ENCODE measurements at regions not wholly inside any gene's neighbourhood (a gene's known extent, or its start where the extent isn't known, plus 50 kb on each side); places are given as distances from the start of the nearest gene placed in this dataset.

GRCh38 chr4:181964731-181965130 is 278.5 kb upstream of the TENM3 start:
- in situ Hi-C loops (cut with HindIII; ENCODE audit: extremely low pct_ligation_motif_present, low pct_unique_long_range_greater_than_20kb), result no loop called here
- no peaks in the 10 kb centered on the region for H3K36me3 ChIP-seq (replicated peaks in 1 of 2; ENCODE audit: control insufficient read depth in 1 of 2, insufficient read depth in 2 of 2, low read length in 2 of 2)
- ATAC-seq (no peak), FAIRE-seq (no peak), DNase-seq (ENCODE audit: low spot score) (no peak)
- no peaks in the 10 kb centered on the region for H3K4me1 ChIP-seq (ENCODE audit: insufficient read depth, low read length)
- no peaks in the 10 kb centered on the region for H3K27me3 ChIP-seq (ENCODE audit: control insufficient read depth in 1 of 2, insufficient read depth in 2 of 2, low read length in 2 of 2)
- no peak overlapping the region for H3K9ac ChIP-seq (ENCODE audit: insufficient read depth, low read depth, low read length)
- H3K79me2 ChIP-seq (ENCODE audit: insufficient read depth, low read length), result no peaks in the 10 kb centered on the region
- no peak overlapping the region for H3K4me3 ChIP-seq (replicated peaks in 1 of 3; ENCODE audit: insufficient read depth in 1 of 3, low read depth in 2 of 3, low read length in 3 of 3)
- H3K9me3 ChIP-seq (ENCODE audit: low read length), result no peaks in the 10 kb centered on the region
- H3K27ac ChIP-seq (ENCODE audit: extremely low read length, insufficient read depth, low read length), result no peak overlapping the region
- no peak overlapping the region for H3K4me2 ChIP-seq (ENCODE audit: low read depth, low read length)
- intact Hi-C loops (cut with micrococcal nuclease; ENCODE audit: unreplicated experiment), result no loop called here
- ChIA-PET POLR2A (no interaction called here), CTCF (ENCODE audit: low intra/inter-chr PET ratio, low total read pairs) (no interaction called here)
- H2AFZ ChIP-seq (ENCODE audit: low read length), result no peak overlapping the region
- H4K20me1 ChIP-seq (ENCODE audit: insufficient read depth, low read length), result no peaks in the 10 kb centered on the region
- WGBS (ENCODE audit: low lambda C conversion rate), result 7% methylated on average over 8 of the region's 8 CpGs
- BruUV-seq (replicated peaks), result no TSS peak
- TF ChIP-seq ZKSCAN5 (CRISPR knock-in tag; IDR thresholded peaks at IDR 0.05), result no peak
- TF ChIP-seq JUNB (CRISPR knock-in tag; IDR thresholded peaks at IDR 0.05; ENCODE audit: borderline replicate concordance), result no peak
- TF ChIP-seq, protein P1, sequence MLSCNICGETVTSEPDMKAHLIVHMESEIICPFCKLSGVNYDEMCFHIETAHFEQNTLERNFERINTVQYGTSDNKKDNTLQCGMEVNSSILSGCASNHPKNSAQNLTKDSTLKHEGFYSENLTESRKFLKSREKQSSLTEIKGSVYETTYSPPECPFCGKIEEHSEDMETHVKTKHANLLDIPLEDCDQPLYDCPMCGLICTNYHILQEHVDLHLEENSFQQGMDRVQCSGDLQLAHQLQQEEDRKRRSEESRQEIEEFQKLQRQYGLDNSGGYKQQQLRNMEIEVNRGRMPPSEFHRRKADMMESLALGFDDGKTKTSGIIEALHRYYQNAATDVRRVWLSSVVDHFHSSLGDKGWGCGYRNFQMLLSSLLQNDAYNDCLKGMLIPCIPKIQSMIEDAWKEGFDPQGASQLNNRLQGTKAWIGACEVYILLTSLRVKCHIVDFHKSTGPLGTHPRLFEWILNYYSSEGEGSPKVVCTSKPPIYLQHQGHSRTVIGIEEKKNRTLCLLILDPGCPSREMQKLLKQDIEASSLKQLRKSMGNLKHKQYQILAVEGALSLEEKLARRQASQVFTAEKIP (CRISPR knock-in tag; IDR thresholded peaks at IDR 0.05; ENCODE audit: borderline replicate concordance), result no peak
- no peak for TF ChIP-seq IRX3 (CRISPR knock-in tag; IDR thresholded peaks at IDR 0.05; ENCODE audit: borderline replicate concordance, low read depth)
- TF ChIP-seq HNRNPLL (IDR thresholded peaks at IDR 0.05; ENCODE audit: low read depth, low read length, poor library complexity, severe bottlenecking), result no peak
- TF ChIP-seq ZNF75D (CRISPR knock-in tag; IDR thresholded peaks at IDR 0.05; ENCODE audit: borderline replicate concordance), result no peak
- TF ChIP-seq REL (CRISPR knock-in tag; conservative IDR thresholded peaks at IDR 0.05), result no peak
- no peak for TF ChIP-seq PAX8 (CRISPR knock-in tag; IDR thresholded peaks at IDR 0.05; ENCODE audit: borderline replicate concordance)
- TF ChIP-seq ZBTB21 (CRISPR knock-in tag; IDR thresholded peaks at IDR 0.05), result no peak
- no peak for TF ChIP-seq GRHL1 (CRISPR knock-in tag; conservative IDR thresholded peaks at IDR 0.05)
- no peak for TF ChIP-seq ZNF569 (CRISPR knock-in tag; IDR thresholded peaks at IDR 0.05; ENCODE audit: borderline replicate concordance)
- no peak for TF ChIP-seq TBX3 (IDR thresholded peaks at IDR 0.05; ENCODE audit: borderline replicate concordance)
- TF ChIP-seq ZNF407 (CRISPR knock-in tag; IDR thresholded peaks at IDR 0.05; ENCODE audit: not compliant biosample characterization), result no peak

Data from HepG2 (cell line).